ENCODE measurements at regions not wholly inside any gene's neighbourhood (a gene's known extent, or its start where the extent isn't known, plus 50 kb on each side); places are given as distances from the start of the nearest gene placed in this dataset.

- TF ChIP-seq CTCF (IDR thresholded peaks at IDR 0.05) (no peak), POLR2AphosphoS5 (IDR thresholded peaks at IDR 0.05; ENCODE audit: insufficient read depth in 1 of 2, low read depth in 1 of 2) (no peak)
Measured at GRCh38 chr6:91305755-91306154, 718.9 kb upstream of the MAP3K7 start.
